ENCODE measurements at regions not wholly inside any gene's neighbourhood (a gene's known extent, or its start where the extent isn't known, plus 50 kb on each side); places are given as distances from the start of the nearest gene placed in this dataset.

- peak in 1 of 6 experiments; percentile 26 for TF ChIP-seq CTCF (IDR thresholded peaks at IDR 0.05)
- TF ChIP-seq POLR2A (IDR thresholded peaks at IDR 0.05) = no peak
Observed at GRCh38 chr14:36241183-36241582, 64.7 kb upstream of the PTCSC3 start.

Data from upper lobe of left lung (tissue), 4 donors.